NCI-H187 treated with DMSO at 0.1 percent for 48 hours (cell line): ENCODE measurements at regions not wholly inside any gene's neighbourhood (a gene's known extent, or its start where the extent isn't known, plus 50 kb on each side); places are given as distances from the start of the nearest gene placed in this dataset.
"Not testable (repeated sequence)": the region's sequence is repeated elsewhere in the genome, so short reads cannot be mapped to it uniquely, and the experiment has no call there.

Experiments
- DNase-seq: peaks from one replicate; lab custom pipeline; 2025; lab: John Stamatoyannopoulos, UW

DNA sequence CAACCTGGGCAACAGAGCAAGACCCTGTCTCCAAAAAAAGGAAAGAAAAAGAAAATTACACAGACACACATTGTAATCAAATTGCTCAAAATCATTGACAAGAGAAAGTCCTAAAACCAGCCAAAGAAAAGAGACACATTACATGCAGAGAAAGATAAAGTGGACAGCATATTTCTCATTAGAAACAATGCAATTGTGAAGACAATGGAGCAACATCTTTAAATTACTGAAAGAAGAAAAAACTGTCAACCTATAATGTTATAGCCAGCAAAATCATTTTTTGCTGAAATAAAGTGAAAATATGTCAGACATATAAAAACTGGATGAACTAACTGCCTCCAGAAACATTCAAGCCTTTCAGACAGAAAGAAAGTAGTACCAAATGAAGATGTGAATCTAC lies 120.6 kb downstream of the TMEM167A start:
- no peak for DNase-seq

GRCh38 chr5:82952326-82952725 lies 124.9 kb downstream of the TMEM167A start:
- no peak for DNase-seq

DNA sequence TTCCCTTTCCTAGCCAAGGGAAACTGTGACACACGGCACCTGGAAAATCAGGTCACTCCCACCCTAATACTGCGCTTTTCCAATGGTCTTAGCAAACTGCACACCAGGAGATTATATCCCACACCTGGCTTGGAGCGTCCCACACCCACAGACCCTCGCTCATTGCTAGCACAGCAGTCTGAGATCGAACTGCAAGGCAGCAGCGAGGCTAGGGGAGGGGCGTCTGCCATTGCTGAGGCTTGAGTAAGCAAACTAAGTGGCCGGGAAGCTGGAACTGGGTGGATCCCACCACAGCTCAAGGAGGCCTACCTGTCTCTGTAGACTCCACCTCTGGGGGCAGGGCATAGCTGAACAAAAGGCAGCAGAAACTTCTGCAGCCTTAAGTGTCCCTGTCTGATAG lies 132.9 kb downstream of the TMEM167A start:
- not testable (repeated sequence) for DNase-seq

GRCh38 chr5:82942083-82942881 lies 134.9 kb downstream of the TMEM167A start:
- DNase-seq: no peak

GRCh38 chr5:82938901-82939725 lies 138.1 kb downstream of the TMEM167A start:
- DNase-seq: no peak

- not testable (repeated sequence) for DNase-seq
Measured at GRCh38 chr5:82932473-82933220, 144.5 kb downstream of the TMEM167A start.

DNA sequence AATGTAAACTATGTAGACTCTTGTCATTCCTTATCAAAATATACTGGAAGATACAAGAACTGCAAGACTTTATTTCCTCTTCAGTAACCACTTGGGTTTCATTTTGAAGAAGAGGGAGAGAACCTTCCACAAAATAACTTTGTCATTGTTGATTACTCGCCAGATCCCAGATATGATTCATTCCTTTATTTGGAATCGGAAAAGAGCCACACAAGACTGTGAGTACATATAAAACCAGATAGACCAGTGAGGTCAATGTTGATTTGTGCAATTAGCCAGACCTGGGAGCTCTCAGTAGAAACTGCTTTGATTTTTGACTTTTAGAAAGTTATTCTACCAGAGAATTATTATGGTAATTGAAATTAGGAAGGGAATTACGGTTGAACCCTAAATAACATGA lies 146.1 kb downstream of the TMEM167A start:
- no peak for DNase-seq

GRCh38 chr5:82925061-82925411 lies 152.2 kb downstream of the TMEM167A start:
- no peak for DNase-seq

DNA sequence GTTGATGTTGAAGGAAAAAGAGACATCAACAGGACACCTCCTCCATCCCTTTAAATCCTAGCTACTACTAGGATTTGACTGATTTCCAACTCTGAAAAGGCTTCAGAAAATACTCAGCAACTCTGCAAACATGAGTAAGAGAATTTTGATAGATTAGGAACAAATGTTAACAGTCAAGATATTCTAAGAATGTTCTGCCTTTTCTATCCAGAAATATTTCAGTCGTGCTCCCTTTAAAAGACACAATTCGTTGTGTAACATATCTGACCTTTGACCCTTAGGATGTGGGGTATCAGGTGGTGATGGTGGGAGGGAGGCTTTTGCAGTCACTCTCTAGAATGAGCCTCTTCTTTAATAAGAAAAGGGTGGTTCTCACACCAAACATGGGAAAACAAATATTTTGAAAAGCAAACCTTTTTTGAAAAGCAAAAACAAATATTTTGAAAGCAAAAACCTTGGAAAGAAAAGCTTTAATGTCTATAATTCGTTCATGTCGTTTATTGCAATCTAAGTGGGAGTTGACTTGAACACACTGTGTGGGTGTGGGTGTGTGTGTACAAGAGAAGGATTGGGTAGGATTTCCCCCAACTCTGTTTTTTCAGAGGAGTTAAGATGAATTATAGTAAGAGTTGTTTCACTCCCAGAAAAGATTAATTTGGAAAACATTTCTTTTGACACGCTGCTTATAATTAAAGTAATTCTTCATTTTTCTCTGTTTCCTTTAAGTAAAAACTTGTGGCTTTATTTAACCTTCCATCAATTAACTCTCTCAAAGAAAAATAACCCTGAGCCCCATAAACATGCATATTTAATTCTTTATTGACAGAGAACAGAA lies 152.8 kb downstream of the TMEM167A start:
- DNase-seq: no peak

DNA sequence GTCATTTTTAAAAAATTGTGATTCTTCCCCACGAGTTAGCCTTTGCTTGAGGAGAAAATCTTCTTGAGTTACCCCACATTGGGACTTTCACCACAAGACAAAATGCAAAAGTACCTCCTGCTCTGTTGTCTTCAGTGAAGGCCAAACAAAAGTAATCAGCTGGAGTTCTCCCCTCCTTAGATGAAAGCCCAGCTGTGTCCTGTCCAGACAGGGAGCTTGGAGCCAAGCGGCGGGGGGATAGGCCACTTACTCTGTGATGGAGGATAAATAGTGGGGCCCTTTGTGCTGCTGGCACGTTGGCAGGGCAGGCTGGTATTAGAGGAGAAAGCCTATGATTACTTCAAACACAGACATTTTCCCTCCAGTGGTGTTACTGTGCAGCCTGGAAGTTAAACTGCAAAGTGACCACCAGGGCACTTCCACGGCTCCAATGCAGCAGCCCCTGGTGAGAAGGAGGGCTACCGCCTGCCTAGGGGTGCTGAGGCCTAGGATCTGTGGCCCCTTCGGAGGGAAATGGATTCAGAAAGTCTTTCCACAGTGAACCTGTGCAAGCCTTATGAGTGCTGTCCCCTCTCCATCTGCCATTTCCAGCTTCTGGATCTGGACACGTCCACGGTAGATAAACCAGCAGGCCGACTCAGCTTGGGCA lies 155.0 kb downstream of the TMEM167A start:
- DNase-seq: no peak

DNA sequence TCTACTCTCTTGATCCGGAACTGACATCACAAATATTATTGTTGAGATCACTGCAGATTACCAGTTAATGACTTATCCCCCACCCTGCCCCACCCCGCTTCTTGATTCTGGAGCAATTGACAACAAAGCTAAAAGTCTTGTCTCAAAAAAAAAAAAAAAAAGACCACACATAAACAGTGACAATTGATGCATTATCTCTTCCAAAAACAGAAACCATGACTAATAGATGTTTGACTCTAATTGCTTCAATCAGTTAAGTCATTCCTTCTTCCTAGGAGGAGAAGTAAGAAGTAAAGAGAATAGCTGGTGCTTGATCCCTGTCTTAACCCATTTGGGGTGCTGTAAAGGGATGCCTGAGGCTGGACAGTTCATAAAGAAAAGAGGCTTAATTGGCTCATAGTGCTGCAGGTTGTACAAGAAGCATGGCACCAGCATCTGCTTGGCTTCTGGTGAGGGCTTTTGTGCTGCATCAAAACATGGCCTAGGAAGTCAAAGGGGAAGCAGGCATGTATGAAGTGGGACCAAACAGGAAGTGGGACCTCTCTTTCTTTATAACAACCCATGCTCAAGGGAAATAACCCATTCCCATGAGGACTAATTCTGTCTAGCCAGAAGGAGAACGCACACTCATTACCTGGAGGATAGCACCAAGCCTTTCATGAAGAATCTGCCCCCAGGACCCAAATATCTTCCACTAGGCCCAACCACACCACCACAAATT lies 158.7 kb downstream of the TMEM167A start:
- no peak for DNase-seq

DNA sequence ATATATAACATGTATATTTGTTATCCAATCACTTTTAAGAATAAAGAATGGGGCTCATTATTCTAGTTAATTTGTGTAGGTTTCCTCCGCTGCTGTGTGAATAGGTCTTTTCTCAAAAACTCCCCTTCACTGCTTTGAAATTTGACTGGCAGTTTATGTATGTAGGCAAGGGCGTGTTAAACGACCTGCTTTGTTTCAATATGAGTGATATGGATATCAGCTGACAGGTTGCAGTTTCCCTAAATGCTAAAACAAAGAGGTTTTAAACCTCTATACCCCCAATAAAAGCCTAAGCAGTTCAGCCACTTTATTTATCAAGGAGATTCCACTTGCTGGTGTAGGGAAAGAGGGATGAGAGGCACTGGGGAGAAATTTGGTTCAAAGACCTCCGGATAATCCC lies 159.6 kb downstream of the TMEM167A start:
- no peak for DNase-seq

DNA sequence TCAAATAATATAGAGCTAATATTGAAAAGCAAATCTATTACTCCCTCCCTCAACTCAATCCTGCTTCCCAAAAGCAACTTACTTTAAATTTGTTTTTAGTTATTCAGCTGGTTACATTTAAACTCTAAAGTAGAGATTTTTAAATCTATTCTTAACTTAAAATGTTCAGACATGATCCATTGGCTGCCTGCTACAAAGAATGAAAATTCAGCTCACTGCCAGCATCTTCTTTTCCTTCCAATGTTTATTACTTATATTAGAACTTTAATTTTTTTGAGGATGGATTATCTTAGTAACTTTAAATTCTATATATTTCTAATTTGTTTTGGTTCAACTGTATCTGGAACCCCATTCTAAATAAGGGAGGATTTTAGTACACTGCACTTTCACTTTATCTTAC lies 163.2 kb downstream of the TMEM167A start:
- DNase-seq: no peak

DNA sequence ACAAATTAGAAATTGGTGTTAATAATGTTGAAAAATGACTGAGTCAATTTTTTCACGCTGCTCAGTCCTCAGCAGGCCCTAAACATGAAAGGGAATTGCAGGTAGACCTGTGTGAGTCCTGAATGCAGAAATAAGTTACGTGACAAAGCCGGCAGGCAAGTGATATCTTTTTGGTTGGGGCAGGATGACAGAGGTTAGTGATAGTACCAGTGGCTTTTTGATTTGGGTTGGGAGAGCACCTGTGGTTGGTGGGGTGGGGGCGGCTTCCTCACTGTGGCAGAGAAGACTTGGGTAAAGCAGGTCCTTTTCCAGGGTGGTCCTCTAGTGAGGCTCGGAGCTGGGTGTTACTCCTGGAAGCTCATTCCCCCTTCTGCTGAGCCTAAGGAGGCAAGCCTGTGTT lies 164.7 kb downstream of the TMEM167A start:
- DNase-seq: no peak

DNA sequence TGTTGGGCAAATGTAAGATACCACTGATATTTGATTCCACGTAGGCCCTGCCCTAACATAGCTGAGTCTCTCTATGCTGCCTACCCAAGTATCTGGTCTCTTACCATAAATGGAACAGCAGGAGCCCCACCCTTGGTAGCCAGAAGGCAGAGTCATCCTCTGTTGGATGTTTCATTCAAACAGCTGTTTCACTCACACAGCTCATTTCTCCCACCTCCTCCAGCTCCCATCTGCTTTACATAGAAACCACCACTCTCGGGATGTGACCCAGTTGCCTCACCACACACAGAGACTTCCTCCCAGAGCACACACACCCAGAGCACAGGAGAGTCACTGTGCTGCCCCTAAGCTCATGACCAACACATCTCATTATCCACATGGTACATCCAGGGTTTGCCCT lies 165.3 kb downstream of the TMEM167A start:
- no peak for DNase-seq

DNA sequence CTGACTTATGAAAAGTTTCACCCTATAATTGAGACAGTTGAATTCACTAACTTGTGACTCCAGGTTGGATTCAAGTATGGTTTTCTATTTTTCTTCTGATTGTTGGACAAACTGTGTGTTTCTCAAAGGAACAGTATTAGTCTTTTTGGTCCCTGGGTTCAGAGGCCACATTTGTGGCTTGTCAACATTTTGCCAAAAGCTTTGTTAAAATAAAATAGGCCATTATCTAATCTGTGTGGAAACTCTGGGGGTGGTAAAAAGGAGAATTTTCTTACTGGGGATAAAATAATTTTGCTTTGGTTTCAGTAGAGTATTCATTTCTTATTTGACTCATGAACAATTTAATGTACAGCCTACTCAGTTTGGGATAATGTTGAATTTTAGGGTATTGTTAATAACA lies 166.3 kb downstream of the TMEM167A start:
- DNase-seq: no peak

DNA sequence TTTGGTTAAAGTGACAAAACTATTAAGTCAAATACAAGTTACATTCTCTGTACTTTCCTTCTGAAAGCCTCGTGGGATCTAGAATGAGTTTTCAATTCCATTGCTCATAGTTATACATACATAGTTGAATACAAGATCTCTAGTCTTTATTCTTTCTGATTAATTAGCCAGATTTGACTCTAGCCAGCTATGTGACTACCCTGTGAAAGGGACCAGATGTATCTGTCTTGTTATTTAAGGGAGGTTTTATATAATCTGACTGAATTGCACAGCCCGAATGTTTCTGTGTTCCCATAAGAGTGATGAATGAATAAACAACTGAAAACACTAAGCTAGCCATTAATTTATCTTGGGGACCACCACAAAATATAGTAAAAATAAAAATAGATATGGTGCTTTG lies 166.7 kb downstream of the TMEM167A start:
- DNase-seq: no peak

DNA sequence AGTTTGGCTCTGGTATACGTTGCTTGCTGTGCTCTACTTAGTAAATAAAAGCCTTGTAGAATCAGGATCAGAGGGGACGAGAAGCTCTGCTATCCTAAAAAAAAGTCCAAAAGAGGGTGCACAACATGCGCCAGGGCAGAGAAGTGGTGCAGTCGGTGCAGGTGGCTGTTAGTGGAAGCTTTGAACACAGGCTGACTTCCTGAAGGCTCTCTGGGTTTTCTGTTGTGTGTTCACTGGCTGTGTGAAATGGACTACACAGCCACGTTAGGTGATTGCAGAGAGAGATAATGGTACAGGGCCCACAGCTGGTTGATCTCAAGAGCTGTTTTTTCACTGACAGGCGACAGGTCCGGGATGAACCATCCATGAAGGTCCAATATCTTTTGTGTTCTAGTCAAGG lies 167.4 kb downstream of the TMEM167A start:
- no peak for DNase-seq

- no peak for DNase-seq
Measured at GRCh38 chr5:82905986-82906385, 171.2 kb downstream of the TMEM167A start.

DNA sequence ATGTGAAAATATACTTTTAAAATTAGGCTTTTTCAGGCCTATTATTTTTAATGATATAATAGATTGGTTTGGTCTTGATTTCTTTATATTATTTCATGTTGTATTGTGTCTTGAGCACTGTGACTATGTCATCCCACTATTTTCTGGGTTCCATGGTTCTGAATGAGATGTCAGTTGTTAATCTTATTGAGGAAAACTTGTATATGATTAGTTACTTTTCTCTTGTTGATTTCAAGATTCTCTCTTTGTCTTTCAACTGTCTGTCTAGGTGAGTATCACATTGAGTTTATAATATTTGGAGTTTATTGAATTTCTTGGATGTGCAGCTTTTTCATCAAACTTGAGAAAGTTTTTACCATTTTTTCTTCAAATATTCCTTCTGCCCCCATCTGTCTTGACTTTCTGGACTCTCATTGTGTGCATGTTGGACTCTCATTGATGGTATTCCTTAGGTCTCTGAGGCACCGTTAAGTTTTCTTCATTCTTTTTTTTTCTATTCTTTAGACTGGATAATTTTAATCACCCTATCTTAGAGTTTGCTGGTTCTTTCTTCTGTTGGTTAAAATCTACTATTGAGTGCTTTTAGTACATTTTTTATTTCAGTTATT lies 175.8 kb downstream of the TMEM167A start:
- DNase-seq: no peak
